CD14-positive monocyte (primary cell): ENCODE measurements at regions not wholly inside any gene's neighbourhood (a gene's known extent, or its start where the extent isn't known, plus 50 kb on each side); places are given as distances from the start of the nearest gene placed in this dataset.
A peak's percentile ranks its signal among the peaks of the same experiment; 100 is the strongest.

Experiments
- DNase-seq, 3 donors: peaks; one replicate each; pipeline ENCODE4 v3.0.0-alpha.2; 2011 to 2022
- H2AFZ ChIP-seq: 2 replicates; pipeline ENCODE4 v1.6.0; 2012; ENCODE audit warnings: mild to moderate bottlenecking, low read depth, low read length, inconsistent platforms; ENCODE audit not compliant: insufficient read depth, poor library complexity, severe bottlenecking
- H3K27ac ChIP-seq, 2 donors: 1 replicate in 1 of 2; 2 replicates in 1 of 2; pipeline ENCODE4 v1.5.1; 2012 to 2013; ENCODE audit warnings: low read length in 2 of 2, control low read depth in 1 of 2, inconsistent platforms in 1 of 2, low read depth in 1 of 2, mild to moderate bottlenecking in 1 of 2
- H3K27me3 ChIP-seq, 2 donors: one replicate each; pipeline versions ENCODE4 v1.6.0 to v1.6.1; 2011 to 2013; ENCODE audit warnings: low read length in 2 of 2; ENCODE audit not compliant: control insufficient read depth in 2 of 2, insufficient read depth in 2 of 2
- H3K36me3 ChIP-seq, 2 donors: replicated peaks in 1 of 2; 1 replicate in 1 of 2; 2 replicates in 1 of 2; pipeline versions ENCODE4 v1.5.1 to v1.6.1; 2012 to 2013; ENCODE audit warnings: low read length in 2 of 2, control low read depth in 1 of 2, inconsistent platforms in 1 of 2, mild to moderate bottlenecking in 1 of 2; ENCODE audit not compliant: insufficient read depth in 2 of 2, control insufficient read depth in 1 of 2
- H3K4me1 ChIP-seq, 2 donors: 1 replicate in 1 of 2; 2 replicates in 1 of 2; pipeline versions ENCODE4 v1.5.1 to v1.6.1; 2012 to 2013; ENCODE audit warnings: low read length in 2 of 2, control low read depth in 1 of 2, inconsistent platforms in 1 of 2, mild to moderate bottlenecking in 1 of 2, moderate library complexity in 1 of 2; ENCODE audit not compliant: insufficient read depth in 2 of 2, control insufficient read depth in 1 of 2
- H3K4me2 ChIP-seq: replicated peaks from 2 replicates; pipeline ENCODE3; 2012; ENCODE audit warnings: low read length, moderate library complexity, mild to moderate bottlenecking; ENCODE audit not compliant: poor library complexity, severe bottlenecking; ENCODE audit errors: extremely low read depth
- H3K4me3 ChIP-seq, 3 experiments: fragments of 200-600 bp in 1 of 3; sonication (generic) in 1 of 3; replicated peaks in 1 of 3; 1 replicate in 2 of 3; 2 replicates in 1 of 3; pipeline ENCODE4 v1.5.1; 2011 to 2013; ENCODE audit warnings: low read length in 3 of 3, mild to moderate bottlenecking in 3 of 3, control low read depth in 2 of 3, low read depth in 2 of 3, inconsistent platforms in 1 of 3, moderate library complexity in 1 of 3
- H3K79me2 ChIP-seq: 2 replicates; pipeline ENCODE4 v1.6.0; 2012; ENCODE audit warnings: mild to moderate bottlenecking, control low read depth, inconsistent platforms, low read length, moderate library complexity; ENCODE audit not compliant: insufficient read depth
- H3K9ac ChIP-seq: 2 replicates; pipeline ENCODE4 v1.6.0; 2017; ENCODE audit warnings: low read length, mild to moderate bottlenecking; ENCODE audit not compliant: insufficient read depth, poor library complexity, severe bottlenecking
- H3K9me3 ChIP-seq, 2 donors: replicated peaks in 1 of 2; 1 replicate in 1 of 2; 2 replicates in 1 of 2; pipeline versions ENCODE4 v1.5.1 to v1.6.1; 2012 to 2013; ENCODE audit warnings: low read length in 2 of 2, control low read depth in 1 of 2; ENCODE audit not compliant: control insufficient read depth in 1 of 2, insufficient read depth in 1 of 2
- H4K20me1 ChIP-seq: 2 replicates; pipeline ENCODE4 v1.6.0; 2012; ENCODE audit warnings: mild to moderate bottlenecking, low read length, control low read depth, moderate library complexity; ENCODE audit not compliant: insufficient read depth
- H3K27ac Mint-ChIP-seq, 7 donors: one replicate each; pipeline ENCODE4 v1.8.0; 2020; ENCODE audit warnings: mild to moderate bottlenecking in 7 of 7, mixed read lengths in 7 of 7, moderate library complexity in 6 of 7, inconsistent platforms in 2 of 7
- H3K27me3 Mint-ChIP-seq, 3 donors: one replicate each; pipeline ENCODE4 v1.8.0; 2021 to 2022; ENCODE audit warnings: low read depth in 3 of 3, mild to moderate bottlenecking in 3 of 3, mixed read lengths in 3 of 3, moderate library complexity in 3 of 3, inconsistent platforms in 1 of 3
- H3K36me3 Mint-ChIP-seq, 2 donors: one replicate each; pipeline ENCODE4 v1.8.0; 2020; ENCODE audit warnings: mixed read lengths in 2 of 2, inconsistent platforms in 1 of 2, mild to moderate bottlenecking in 1 of 2
- H3K4me1 Mint-ChIP-seq: one replicate; pipeline ENCODE4 v1.8.0; 2020; ENCODE audit warnings: mild to moderate bottlenecking, mixed read lengths
- H3K4me3 Mint-ChIP-seq, 2 donors: one replicate each; pipeline ENCODE4 v1.8.0; 2020; ENCODE audit warnings: mild to moderate bottlenecking in 2 of 2, mixed read lengths in 2 of 2, moderate library complexity in 1 of 2
- H3K9me3 Mint-ChIP-seq, 7 donors: one replicate each; pipeline ENCODE4 v1.8.0; 2020 to 2022; ENCODE audit warnings: mixed read lengths in 7 of 7, mild to moderate bottlenecking in 6 of 7, moderate library complexity in 6 of 7, inconsistent platforms in 2 of 7
- WGBS: methylation state at CpG from one replicate; pipeline ENCODE4 v1.1.5; 2013; ENCODE audit warnings: missing lambda C conversion rate; ENCODE audit not compliant: insufficient coverage; 5-methylcytosine and 5-hydroxymethylcytosine counted together
- intact Hi-C, 2 donors: fragments of 100-400 bp; cut with micrococcal nuclease; formaldehyde crosslinking; loops; one replicate each; pipeline versions ENCODE4 v1.15.0 to v1.15.1; 2023
- TF ChIP-seq, protein P1 (sequence below): fragments of 200-600 bp; IDR thresholded peaks from one replicate; pipeline ENCODE4 v1.8.0; 2022; ENCODE audit warnings: antibody characterized with exemption, mild to moderate bottlenecking

GRCh38 chr4:141307241-141307689, 86.6 kb downstream of the ZNF330 start:
- H3K27ac ChIP-seq, result peak overlapping the region; percentile 28 to 49
- H3K4me3 ChIP-seq, result no peak overlapping the region
- intact Hi-C loops, result loop anchor here (2.0 to 10.0 kb wide), 2 partner anchors 46 to 408 kb away; no protein-coding TSS in a partner anchor
- H3K4me1 ChIP-seq, result peaks cover 23 to 44% of the 10 kb centered on the region in 2 donors
- H3K9ac ChIP-seq, result no peak overlapping the region
- Mint-ChIP-seq H3K36me3 (peaks cover 5 to 8% of the 10 kb centered on the region in 2 donors), H3K27me3 (no peaks in the 10 kb centered on the region), H3K27ac (peak overlapping the region in 6 of 7 donors; percentile 51 to 91 (median 76)), H3K4me1 (peaks cover 50% of the 10 kb centered on the region), H3K4me3 (peak overlapping the region in 1 of 2 donors; percentile 68), H3K9me3 (peaks cover 0 to 3% (median 0%) of the 10 kb centered on the region in 7 donors)
- peak; percentile 67 to 76 (median 73) for DNase-seq
- no peaks in the 10 kb centered on the region for H3K79me2 ChIP-seq
- 47% methylated on average over 3 of the region's 5 CpGs for WGBS
- H2AFZ ChIP-seq, result peak overlapping the region; percentile 31
- no peaks in the 10 kb centered on the region for H4K20me1 ChIP-seq
- peaks cover 0 to 4% of the 10 kb centered on the region in 2 donors for H3K9me3 ChIP-seq
- TF ChIP-seq, protein P1, sequence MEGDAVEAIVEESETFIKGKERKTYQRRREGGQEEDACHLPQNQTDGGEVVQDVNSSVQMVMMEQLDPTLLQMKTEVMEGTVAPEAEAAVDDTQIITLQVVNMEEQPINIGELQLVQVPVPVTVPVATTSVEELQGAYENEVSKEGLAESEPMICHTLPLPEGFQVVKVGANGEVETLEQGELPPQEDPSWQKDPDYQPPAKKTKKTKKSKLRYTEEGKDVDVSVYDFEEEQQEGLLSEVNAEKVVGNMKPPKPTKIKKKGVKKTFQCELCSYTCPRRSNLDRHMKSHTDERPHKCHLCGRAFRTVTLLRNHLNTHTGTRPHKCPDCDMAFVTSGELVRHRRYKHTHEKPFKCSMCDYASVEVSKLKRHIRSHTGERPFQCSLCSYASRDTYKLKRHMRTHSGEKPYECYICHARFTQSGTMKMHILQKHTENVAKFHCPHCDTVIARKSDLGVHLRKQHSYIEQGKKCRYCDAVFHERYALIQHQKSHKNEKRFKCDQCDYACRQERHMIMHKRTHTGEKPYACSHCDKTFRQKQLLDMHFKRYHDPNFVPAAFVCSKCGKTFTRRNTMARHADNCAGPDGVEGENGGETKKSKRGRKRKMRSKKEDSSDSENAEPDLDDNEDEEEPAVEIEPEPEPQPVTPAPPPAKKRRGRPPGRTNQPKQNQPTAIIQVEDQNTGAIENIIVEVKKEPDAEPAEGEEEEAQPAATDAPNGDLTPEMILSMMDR, result peak; percentile 88
- peaks cover 0 to 13% of the 10 kb centered on the region in 2 donors for H3K36me3 ChIP-seq
- no peaks in the 10 kb centered on the region for H3K27me3 ChIP-seq
- H3K4me2 ChIP-seq, result no peak overlapping the region

GRCh38 chr4:141309874-141310273, 89.2 kb downstream of the ZNF330 start:
- Histone ChIP-seq H3K4me2 (no peak overlapping the region), H3K4me3 (no peak overlapping the region), H3K27ac (peak overlapping the region in 1 of 2 donors; percentile 40), H3K4me1 (peaks cover 36 to 61% of the 10 kb centered on the region in 2 donors), H4K20me1 (no peaks in the 10 kb centered on the region), H3K9ac (no peak overlapping the region), H3K36me3 (peaks cover 0 to 13% of the 10 kb centered on the region in 2 donors), H3K9me3 (peaks cover 0 to 4% of the 10 kb centered on the region in 2 donors), H3K79me2 (no peaks in the 10 kb centered on the region), H2AFZ (no peak overlapping the region), H3K27me3 (no peaks in the 10 kb centered on the region)
- peaks cover 0 to 3% (median 0%) of the 10 kb centered on the region in 7 donors for H3K9me3 Mint-ChIP-seq
- no peaks in the 10 kb centered on the region for H3K27me3 Mint-ChIP-seq
- no peak overlapping the region for H3K27ac Mint-ChIP-seq
- no CpG with 5 or more reads among the region's 3 CpGs for WGBS
- no peak for DNase-seq
- TF ChIP-seq, protein P1, result no peak
- peaks cover 12 to 18% of the 10 kb centered on the region in 2 donors for H3K36me3 Mint-ChIP-seq
- no peak overlapping the region for H3K4me3 Mint-ChIP-seq
- intact Hi-C loops, result loop anchor here (10.0 kb wide), 2 partner anchors 325 to 405 kb away; partner anchors contain the start of gene IL15 (in 1 of the 2)
- peaks cover 70% of the 10 kb centered on the region for H3K4me1 Mint-ChIP-seq
